Pulmonary artery endothelial cell (primary cell): ENCODE measurements at regions not wholly inside any gene's neighbourhood (a gene's known extent, or its start where the extent isn't known, plus 50 kb on each side); places are given as distances from the start of the nearest gene placed in this dataset.

ENCODE experiments used
- DNase-seq: peaks from one replicate; pipeline ENCODE4 v3.0.0-alpha.2; 2011; ENCODE audit warnings: low read depth, low spot score

DNA sequence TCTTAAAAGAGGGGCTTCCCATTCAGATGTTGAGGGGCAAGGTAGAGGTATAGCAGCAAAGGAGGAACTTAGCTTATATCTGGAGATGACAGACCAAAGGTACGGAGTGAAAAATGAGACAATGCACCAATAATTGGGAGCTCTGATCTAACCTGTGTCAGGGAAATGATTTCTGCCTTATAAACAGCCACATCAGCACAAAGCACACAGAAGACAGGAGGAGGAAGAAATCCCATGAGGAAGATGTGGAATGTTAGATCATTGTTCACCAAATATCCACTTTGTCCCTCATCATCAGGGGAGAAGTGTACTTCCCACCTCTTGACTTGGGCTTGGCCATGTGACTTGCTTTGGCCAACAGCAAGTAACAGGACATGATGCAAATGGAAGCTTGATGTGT lies 93.7 kb upstream of the WSCD2 start:
- no peak for DNase-seq

DNA sequence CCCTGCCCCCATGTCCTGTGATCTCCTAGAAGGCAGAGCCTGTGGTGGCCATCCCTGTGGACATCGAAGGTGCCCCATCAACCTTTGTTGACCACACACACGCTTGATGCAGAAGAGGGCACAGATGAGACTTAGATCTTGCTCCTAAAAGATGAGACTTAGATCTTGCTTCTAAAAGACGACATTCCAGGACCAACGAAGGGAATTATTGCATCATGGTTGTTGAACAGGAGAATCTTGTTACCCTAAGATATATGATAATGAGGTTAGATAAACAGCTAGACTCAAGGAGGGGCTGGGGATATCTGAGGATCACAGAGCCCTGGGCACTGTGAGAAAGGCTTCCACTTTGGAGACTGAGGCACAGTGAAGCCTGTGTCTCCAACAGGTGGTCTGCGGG lies 91.1 kb upstream of the WSCD2 start:
- DNase-seq = no peak

DNA sequence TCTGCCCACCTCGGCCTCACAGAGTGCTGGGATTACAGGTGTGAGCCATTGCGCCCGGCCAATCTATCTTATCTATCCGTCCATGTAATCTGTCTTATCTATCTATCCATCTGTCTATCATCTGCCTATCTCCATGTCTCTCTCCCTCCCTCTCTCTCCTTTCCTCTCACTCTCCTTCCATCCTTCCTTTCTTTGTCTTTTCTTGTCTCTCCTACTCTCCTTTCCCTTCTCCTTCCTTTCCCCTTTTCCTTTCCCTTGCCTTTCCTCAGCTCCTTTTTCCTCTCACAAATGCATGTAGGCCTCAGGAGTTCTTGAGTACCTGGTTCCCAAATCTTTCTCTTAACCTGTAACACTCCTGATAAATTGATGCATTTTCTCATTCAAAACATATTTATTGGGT lies 89.3 kb upstream of the WSCD2 start:
- DNase-seq = no peak

DNA sequence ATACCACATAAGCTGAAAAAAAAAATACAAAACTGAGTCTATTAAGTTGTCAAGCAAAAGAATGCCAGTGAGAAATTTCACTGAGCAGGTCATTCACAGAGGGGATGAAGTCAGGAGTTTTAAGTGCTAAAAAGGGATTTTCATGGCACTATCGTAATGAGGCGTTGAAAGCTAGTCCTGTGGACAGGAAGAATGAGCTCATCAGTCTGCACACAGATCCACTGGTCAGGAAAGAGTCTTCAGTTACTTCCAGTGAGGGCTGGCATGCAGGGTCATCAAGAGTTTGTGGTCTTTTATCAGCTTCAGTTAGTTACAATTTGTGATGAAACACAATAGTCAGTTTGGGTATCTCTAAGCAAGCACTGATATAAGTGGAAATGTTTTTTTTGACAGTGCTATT lies 88.1 kb upstream of the WSCD2 start:
- DNase-seq = no peak

DNA sequence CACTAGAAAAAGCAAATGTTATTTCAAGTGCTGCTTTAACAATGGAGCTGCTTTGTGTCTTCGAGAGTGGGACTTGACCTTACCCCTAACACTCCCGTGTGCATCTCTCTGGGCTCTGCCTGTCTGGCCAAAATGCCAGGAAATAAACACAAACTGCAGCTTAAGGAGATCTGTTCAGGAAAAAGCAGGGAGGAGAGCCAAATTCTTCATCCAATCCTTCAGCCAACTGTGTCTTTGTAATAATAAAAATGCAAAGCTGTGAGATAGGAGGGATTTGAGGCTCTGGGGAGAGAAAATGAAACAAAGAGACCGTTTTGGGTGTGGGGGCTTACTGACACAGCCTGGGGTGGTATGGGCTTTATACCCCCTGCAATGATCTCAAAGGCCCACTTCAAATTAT lies 85.8 kb upstream of the WSCD2 start:
- no peak for DNase-seq

DNA sequence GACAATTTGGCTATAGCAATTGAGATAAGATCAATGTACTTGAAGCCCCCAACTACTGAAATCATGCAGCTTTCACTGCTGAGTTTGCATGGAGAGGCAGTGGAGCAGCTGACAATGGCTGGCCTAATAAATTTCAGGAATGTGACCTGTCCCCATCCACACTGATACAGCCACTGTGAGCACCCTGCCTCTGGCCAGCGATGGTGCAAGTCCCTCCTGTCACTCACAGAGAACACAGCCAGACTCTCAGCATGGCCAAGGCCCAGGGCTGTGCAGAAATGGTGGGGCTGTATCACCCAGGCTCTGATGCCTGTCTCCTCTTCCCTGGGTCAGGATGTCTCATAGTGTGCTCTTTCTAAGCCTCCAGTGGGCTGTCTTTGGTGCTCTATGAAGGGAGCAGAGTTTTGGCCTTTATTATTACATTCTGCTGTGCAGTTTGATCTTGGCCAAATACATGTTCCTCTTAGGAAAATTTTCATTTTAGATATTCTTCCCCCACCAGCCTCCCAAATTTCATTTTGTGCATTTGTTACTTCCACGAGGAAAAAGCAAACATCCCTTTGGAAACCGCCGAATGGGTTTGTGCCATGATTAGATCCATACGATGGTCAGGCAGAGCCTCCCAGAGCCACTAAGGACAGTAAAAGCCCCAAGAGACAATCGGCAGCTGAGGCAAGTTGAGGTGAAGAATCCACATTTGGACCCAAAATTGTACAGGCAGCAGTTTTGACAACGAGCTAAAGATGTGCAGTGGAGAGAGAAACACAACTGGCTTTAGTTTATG lies 85.1 kb upstream of the WSCD2 start:
- DNase-seq = no peak

DNA sequence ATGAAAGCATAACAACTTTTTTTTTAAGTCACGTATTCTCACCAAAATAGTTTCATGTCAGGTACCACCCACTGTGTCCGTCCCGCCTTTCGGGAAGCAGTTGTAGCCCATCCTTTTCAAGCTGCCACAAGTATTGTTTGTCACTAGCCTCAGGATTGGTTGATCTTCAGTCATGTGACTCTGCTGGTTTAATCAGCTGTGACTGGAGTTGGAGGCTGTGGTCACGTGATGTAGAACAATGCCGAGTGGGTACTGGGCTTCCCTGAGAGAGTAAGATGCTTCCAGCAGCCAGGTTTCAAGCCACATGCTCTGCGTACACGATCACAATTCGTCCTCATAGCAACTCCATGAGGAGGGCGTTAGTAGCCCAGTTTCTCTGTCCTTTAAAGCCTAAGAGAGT lies 83.0 kb upstream of the WSCD2 start:
- DNase-seq = no peak

DNA sequence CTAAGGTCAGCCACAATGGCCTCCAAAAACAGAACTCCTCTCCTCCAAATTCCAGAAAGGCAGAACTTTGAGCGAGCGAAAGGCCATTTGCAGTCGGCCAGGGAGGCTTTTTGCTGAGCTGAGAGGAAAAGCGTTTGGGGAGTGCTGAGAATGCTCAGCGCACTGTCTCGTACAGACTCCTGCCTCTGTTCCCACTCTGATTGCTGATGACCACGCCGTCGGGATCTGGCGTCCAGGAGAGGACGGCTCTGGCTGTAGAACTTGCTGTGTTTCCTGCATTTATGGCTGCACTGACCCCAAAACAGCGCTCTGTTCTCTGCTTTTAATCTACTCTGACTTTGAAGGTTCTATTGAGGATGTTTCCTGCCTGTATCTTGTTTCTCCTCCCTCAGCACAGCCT lies 82.4 kb upstream of the WSCD2 start:
- no peak for DNase-seq

DNA sequence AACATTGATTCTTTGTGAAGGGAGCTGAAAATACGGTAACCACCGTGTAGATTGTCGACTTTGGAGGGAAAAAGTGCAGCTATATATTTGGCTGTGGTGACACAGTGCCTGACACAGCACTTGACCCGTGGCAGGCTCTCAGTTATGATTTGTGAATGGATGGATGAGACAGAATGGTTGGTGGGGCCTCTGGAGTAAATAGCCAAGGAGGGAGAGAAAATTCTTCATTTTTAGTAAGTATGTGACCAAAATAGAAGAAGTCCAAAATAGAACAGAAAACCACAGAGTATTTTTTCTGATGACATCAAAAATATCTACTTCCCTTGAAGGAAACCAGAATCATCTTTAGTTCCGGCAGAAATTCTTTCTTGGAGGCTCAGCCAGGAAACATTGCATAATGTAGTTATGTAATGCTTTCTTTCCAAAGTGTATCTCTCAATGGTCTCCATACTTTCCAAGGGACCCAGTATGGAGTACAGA lies 82.0 kb upstream of the WSCD2 start:
- no peak for DNase-seq

DNA sequence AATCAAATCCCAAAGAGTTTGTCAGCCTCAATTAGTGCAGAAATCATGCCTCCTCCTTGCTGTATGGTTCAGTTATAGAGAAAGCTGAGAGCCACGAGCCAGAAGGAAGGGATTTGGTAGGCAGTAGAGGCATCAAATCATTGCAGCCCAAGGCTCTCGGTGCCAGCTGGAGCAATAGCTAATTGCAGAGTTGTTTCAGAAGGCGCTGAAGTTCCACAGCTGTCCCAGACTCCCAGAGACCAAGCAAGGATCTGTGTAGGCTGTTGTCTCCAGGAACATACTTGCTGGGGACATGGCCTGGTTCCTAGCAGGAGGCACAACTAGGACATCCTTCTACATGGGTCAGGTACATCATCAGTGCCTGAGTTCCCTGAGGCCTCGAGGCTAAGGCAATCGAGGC lies 80.4 kb upstream of the WSCD2 start:
- DNase-seq = no peak

DNA sequence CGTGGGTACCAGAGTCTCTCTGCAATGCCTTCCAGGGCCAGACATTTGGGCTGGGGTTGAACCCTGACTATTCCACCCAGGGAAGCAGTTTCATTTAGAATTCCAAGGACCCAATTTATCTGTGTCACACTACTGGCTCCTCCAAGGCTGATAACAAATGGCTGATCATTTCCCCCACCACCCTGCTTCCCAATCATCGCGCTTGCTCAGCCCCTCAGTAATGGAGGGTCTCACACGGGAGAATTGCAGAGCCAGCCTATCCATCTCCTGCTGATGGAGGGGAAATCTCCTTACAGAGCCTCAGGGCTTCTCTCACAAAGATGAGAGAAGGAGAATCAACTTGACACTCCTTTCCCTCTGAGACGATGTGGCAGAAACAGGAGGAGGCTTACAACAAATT lies 78.4 kb upstream of the WSCD2 start:
- DNase-seq = no peak

DNA sequence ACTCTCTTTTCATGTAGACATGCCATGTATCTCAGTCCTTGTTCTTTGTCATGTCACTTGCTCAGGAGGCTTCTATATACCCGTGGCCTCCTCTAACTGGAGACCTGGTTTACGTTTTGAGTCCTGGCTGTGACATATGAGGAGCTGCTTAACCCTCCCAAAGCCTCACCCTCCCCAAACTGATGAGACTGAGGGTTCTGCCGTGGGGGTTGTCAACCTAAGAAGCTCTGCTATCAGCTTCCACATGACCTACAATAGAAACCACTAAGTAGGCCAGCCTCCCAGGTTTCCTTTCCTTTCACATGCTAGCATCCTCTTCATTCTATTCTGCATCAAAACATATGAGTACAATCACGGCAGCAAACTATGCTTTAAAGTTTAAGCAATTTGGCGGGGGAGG lies 76.8 kb upstream of the WSCD2 start:
- DNase-seq = no peak

DNA sequence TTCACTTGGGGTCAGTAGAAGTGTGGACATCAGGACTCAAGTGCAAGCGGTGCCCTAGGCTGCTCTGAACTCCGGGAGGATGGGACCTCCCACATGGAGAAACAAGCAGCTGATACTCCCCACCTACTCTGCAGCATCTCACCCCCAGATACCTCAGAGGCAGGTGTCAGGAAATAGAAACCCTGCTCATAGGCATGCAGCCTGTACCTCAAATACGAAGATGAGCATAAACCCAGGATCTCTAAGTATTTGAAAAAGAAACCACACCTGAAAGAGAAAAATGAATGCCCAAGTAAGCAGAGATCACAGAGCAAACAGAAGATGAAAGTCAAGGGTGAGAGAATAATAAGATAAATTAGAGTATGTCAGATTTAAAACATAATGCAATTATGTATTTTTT lies 75.6 kb upstream of the WSCD2 start:
- no peak for DNase-seq

DNA sequence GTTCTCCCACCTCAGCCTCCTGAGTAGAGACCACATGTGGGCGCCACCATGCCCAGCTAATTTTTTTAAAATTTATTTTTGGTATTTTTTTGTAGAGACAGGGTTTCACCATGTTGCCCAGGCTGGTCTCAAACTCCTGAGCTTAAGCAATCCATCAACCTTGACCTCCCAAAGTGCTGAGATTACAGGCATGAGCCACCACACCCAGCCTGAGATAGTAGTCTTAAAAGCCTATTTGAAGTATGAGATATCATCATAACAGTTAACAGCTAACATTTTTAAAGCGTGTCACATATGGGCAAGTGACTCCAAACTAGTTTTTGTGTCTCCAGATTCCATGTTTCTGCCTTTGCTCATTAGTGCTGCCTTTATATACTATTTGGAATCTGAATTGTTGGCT lies 74.6 kb upstream of the WSCD2 start:
- no peak for DNase-seq

DNA sequence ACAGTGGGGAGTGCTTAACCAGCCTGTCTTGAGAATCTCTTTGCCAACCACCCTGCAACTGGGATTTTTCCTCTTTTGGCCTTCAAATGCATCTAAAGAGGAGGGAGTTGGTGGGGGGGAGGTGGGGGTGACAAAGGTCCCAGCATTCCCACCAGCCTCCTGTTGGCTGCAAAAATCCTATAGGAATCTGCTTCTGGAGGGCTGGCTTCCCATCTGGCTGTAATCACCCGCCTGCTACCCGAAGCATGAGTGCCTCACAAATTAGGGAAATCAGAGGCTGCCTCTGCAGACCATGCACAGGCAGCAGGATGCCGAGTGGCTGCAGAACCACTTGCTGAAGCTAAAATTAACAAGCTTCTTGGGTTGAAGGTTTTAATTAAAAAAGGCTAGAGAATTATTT lies 73.9 kb upstream of the WSCD2 start:
- DNase-seq = no peak

DNA sequence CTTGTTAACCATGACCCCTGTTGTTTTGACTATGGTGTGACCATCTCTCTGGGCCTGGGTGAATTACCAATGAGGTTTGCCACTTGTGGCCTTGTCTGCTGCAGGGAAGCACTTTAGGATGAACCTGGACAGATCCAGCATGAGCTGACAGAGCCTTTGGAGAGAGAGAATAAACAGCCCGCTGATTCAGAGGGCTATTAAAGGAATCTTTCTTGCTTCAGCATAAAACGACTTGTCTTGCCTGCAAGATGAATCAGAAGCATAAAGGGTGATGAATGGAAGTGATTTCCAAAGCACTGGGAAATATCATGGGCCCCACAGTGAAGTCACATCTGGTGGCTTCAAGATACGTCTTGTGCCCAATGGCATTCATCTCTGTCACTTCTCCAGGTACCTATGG lies 69.0 kb upstream of the WSCD2 start:
- no peak for DNase-seq

DNA sequence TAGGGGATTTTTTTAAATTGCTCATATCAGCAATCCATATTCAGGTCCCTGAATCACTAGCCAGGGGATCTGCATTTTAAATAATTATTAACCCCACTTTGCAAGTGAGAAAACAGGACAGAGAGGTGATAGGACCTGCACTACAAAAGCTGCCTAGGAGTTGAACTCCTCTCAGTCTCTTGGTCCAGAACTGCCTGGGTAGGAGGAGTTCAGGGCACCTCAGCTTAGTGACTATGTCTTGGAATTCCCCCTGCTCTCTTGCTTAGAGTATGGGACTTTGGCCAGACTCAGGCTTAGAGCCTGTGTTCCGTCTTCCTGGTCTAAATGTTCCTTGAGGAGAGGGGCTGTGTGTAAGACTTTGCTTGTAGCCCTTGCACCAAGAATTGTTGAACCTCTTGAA lies 68.2 kb upstream of the WSCD2 start:
- DNase-seq = no peak

DNA sequence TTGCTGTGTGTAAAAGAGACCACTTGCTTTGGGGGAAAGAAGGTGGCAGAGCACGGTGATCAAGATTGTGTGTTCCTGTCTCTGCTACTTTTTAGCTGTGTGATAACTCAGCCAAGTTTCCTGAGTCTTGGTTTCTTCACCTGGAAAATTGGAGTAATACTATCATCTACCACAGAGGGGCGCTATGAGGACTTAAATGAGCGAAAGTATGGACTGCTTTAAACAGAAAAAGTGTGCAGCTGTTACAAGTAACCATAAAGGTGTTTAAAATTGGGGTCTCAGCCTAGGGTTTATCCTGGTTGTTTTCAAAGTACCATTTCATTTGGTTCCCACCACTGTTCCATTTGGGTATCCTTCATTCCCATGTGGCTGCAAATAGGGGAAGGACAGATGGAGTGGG lies 65.9 kb upstream of the WSCD2 start:
- DNase-seq = no peak

DNA sequence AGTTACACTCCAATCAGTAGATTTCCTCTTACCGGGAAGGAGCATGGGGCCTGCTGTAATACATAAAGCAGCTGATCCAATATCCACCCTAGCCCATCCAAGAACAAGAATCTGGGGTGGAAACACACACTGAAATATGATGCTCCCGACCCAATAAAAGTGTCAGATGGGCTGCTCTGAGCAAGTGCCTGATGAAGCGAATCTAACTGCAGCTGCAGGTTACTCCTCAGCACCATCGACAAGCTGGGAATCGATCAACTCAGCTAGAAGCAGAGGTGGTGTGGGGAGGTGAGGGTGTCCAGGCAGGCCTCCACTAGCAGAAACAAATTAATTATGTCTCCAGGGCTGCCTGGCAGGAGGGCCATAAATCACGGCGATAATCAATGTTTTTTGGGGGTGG lies 64.0 kb upstream of the WSCD2 start:
- no peak for DNase-seq

DNA sequence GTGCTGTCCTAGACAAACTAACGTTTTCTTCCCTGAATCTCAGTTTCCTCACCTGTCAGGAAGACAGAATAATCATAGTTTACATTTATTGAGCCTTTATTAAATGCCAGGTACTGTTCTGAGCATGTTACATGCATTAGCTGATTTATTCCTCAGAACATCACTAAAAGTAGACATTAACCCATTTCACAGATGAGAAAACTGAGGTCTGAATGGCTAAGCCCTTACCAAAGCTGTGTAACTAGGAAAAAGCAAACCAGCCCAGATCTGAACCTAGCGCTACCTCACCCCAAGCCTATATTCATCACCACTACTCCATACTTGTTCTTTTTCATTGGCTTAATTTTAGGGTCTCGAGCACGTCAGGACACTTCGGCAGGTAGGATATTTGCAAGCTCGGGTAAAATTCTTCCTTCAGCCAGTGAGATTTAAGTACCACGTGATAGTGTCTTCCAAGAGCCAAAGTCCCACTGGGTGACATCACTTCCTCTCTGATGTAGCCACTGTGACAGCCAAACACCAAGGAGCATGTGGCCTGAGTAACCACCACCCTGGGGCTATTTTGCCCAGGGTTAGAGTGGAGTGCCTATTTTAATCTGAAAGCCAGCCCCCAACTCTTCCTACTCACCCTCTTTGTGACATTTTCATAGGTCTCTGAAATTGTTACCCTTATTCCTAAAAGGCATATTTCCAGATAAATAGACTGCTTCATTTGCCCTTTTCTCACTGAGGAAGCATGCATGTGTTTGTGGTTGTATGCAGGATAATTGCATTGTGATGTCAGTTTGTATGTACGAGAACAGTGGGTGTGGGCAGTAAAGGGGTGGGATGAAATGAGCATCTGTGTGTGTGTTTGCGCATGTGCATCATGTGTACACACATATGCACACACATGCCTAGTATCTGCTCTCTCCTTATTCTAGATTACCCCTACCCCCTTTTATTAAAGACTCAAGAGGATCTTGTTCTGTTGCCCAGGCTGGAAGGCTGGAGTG lies 62.2 kb upstream of the WSCD2 start:
- no peak for DNase-seq

DNA sequence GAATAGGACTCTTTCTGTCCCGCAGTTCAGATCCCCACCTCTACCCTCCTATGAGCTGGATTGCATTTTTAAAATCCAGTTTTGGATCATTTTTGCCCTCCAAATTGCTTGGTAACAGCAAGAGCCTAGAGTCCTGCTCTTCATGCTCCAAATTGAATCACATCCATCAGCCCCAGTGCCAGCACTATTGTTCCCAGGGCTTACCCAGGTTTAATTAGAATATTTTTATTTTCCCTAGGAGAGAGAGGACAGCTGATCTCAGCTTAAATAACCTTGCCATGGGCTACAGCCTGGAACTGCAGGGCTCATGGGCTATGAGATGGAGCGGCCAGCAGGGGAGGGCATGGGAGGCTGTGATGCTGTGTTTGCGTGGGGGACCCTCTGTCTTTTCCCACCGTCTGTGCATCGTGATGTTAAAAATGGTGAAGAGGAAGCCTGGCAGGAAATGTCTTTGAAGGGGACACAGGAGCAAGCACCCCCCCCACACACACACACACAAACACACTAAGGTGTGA lies 59.4 kb upstream of the WSCD2 start:
- DNase-seq = no peak

DNA sequence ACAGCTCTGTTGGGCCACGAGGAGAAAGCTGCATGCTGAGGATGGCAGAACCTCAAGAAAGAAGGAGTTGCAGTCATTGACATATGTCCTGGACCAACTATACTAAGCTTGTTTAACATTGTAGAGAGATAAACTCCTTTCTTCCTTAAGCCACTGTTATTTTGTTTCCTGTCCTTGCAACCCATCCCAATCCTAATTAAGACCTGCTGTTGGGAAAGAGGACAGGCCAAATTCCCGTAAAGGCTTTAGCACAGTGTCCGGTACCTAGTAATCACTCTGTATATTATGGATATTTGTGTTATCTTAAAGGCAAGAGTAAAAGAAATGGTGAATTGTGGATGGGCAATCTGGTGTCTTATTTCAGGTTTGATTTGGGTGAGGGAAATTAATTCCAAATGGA lies 53.5 kb upstream of the WSCD2 start:
- no peak for DNase-seq
